GM12875 (cell line): ENCODE measurements at regions not wholly inside any gene's neighbourhood (a gene's known extent, or its start where the extent isn't known, plus 50 kb on each side); places are given as distances from the start of the nearest gene placed in this dataset.

Experiments used
- H3K4me3 ChIP-seq: one replicate; pipeline ENCODE4 v1.5.1; 2011; ENCODE audit warnings: low read depth, low read length, control low read depth
- CTCF ChIP-seq: IDR thresholded peaks from 2 replicates; pipeline ENCODE4 v1.5.1; 2011; ENCODE audit warnings: low read depth, mild to moderate bottlenecking, control low read depth, inconsistent platforms, low read length, moderate library complexity, borderline replicate concordance; ENCODE audit not compliant: insufficient read depth

DNA sequence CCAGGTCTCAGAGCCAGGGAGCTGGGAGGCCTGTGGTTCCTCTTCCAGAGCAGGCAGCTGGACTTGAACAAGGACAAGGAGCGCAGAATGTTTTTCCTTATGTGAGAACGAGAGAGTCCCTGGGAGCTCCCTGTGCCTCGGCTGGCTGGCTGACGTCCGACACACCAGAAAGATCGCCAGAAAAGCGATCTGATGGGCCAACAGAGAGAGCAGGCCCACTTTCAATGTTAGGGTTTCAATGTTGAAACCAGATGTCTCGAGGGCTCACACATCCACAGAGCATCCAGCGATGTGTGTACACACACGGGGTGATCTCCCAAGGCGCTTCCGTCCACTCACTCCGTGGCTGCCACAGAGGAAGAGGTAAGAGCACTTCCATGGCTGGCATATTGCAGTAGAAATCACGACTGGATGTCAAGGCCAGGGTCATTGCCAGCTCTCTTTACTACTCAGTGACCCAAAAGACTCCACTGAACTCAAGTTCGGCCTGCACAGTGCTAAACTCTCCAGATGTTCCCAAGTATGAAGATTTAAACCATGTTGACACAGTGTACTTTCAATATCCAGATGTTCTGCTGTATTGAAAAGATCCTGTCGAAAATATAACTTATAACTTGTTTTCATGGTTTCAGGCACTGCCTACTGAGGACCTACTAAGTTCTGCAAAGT, 70.8 kb upstream of the FOXC1 start:
- H3K4me3 ChIP-seq, result no peak overlapping the region
- no peak for TF ChIP-seq CTCF

GRCh38 chr6:1540864-1541521, 68.7 kb upstream of the FOXC1 start:
- no peak for TF ChIP-seq CTCF
- no peak overlapping the region for H3K4me3 ChIP-seq

DNA sequence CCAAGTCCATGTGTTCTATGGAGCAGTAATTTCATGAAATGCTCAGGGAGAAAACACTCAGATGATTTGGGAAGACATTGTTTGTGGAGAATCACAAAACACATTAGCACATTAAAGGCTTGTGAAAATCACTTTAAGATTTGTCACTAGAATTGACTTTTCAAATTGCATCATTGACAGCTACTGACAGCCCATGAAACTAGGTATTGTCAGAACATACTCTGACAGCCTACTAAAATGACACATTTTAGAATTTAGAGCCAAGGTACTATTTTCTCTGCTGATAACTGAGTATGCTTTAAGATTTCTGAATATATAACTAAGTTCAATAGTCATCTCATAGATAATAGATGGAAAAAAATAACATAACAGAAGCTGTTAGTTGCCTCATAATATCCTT, 67.4 kb upstream of the FOXC1 start:
- H3K4me3 ChIP-seq, result no peak overlapping the region
- TF ChIP-seq CTCF, result no peak

GRCh38 chr6:1542764-1543163, 67.0 kb upstream of the FOXC1 start:
- H3K4me3 ChIP-seq, result no peak overlapping the region
- no peak for TF ChIP-seq CTCF

DNA sequence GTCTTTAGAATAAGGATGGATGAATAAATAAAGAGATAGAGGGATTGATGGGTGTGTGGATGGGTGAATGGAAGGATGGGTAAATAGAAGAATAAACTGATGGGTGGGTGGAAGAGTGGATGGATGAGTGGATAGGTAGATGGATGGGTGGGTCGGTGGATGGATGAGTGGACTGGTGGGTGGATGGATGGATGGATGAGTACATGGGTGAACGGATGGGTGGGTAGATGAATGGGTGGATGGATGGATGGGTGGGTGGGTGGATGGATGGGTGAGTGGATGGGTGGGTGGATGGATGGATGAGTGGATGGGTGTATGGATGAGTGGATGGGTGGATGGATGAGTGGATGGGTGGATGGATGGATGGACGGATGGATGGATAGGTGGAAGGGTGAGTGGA, 65.7 kb upstream of the FOXC1 start:
- no peak overlapping the region for H3K4me3 ChIP-seq
- no peak for TF ChIP-seq CTCF

- no peak overlapping the region for H3K4me3 ChIP-seq
- TF ChIP-seq CTCF, result no peak
These were observed 65.1 kb upstream of the FOXC1 start for GRCh38 chr6:1544603-1545002.

DNA sequence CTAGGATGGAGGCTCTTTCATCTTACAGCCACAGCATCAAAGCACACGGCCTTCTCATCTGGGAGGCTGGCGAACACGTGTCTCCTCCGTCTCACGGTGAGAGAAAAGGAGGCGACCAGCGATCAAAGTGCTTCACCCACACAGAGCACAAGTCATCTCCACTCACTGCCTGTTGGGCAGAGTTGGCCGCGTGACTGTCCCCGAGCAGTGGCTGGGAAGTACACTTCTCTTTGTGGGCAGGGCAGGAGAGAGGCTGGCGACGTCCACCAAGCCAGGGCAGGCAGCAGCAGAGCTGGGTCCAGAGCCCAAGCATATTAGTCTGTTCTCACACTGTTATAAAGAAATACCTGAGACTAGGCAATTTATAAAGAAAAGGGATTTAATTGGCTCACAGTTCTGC, 64.1 kb upstream of the FOXC1 start:
- TF ChIP-seq CTCF, result no peak
- H3K4me3 ChIP-seq, result no peak overlapping the region
